ENCODE measurements at regions not wholly inside any gene's neighbourhood (a gene's known extent, or its start where the extent isn't known, plus 50 kb on each side); places are given as distances from the start of the nearest gene placed in this dataset.

GRCh38 chr12:89965993-89966392, 257.4 kb upstream of the ATP2B1 start:
- H3F3A ChIP-seq (ENCODE audit: insufficient read depth, low read length, poor library complexity, severe bottlenecking): no peaks in the 10 kb centered on the region
- H2AFZ ChIP-seq (ENCODE audit: low read depth, low read length): no peak overlapping the region
- TF ChIP-seq POLR2AphosphoS5 (IDR thresholded peaks at IDR 0.05) (no peak), EP300 (conservative IDR thresholded peaks at IDR 0.05; ENCODE audit: poor library complexity, severe bottlenecking) (no peak), RAD21 (conservative IDR thresholded peaks at IDR 0.05) (no peak), EZH2 (IDR thresholded peaks at IDR 0.05; ENCODE audit: borderline replicate concordance, insufficient read depth, low read length, poor library complexity, severe bottlenecking) (no peak), MXI1 (conservative IDR thresholded peaks at IDR 0.05; ENCODE audit: poor library complexity, severe bottlenecking) (no peak), CTCF (IDR thresholded peaks at IDR 0.05; ENCODE audit: poor library complexity, severe bottlenecking) (no peak), TAF1 (IDR thresholded peaks at IDR 0.05; ENCODE audit: low read depth) (no peak), SMC3 (conservative IDR thresholded peaks at IDR 0.05; ENCODE audit: poor library complexity) (no peak)
- TF ChIP-seq, protein P1, sequence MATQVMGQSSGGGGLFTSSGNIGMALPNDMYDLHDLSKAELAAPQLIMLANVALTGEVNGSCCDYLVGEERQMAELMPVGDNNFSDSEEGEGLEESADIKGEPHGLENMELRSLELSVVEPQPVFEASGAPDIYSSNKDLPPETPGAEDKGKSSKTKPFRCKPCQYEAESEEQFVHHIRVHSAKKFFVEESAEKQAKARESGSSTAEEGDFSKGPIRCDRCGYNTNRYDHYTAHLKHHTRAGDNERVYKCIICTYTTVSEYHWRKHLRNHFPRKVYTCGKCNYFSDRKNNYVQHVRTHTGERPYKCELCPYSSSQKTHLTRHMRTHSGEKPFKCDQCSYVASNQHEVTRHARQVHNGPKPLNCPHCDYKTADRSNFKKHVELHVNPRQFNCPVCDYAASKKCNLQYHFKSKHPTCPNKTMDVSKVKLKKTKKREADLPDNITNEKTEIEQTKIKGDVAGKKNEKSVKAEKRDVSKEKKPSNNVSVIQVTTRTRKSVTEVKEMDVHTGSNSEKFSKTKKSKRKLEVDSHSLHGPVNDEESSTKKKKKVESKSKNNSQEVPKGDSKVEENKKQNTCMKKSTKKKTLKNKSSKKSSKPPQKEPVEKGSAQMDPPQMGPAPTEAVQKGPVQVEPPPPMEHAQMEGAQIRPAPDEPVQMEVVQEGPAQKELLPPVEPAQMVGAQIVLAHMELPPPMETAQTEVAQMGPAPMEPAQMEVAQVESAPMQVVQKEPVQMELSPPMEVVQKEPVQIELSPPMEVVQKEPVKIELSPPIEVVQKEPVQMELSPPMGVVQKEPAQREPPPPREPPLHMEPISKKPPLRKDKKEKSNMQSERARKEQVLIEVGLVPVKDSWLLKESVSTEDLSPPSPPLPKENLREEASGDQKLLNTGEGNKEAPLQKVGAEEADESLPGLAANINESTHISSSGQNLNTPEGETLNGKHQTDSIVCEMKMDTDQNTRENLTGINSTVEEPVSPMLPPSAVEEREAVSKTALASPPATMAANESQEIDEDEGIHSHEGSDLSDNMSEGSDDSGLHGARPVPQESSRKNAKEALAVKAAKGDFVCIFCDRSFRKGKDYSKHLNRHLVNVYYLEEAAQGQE (IDR thresholded peaks at IDR 0.05; ENCODE audit: borderline replicate concordance): no peak
- no peak overlapping the region for H3K4me2 ChIP-seq (ENCODE audit: low read length)
- H4K20me1 ChIP-seq (ENCODE audit: insufficient read depth): no peaks in the 10 kb centered on the region
- no peaks in the 10 kb centered on the region for H3K27me3 ChIP-seq (ENCODE audit: insufficient read depth, low read depth, low read length)
- no peaks in the 10 kb centered on the region for H3K36me3 ChIP-seq (ENCODE audit: insufficient read depth, low read length)
- H3K4me3 ChIP-seq (ENCODE audit: low read length): no peak overlapping the region
- H3K79me2 ChIP-seq (replicated peaks; ENCODE audit: insufficient read depth, low read length): no peaks in the 10 kb centered on the region
- no peaks in the 10 kb centered on the region for H3K9me2 ChIP-seq (ENCODE audit: insufficient read depth, low read length)
- no peak overlapping the region for H3K9ac ChIP-seq (ENCODE audit: low read length)
- no peak overlapping the region for H3K27ac ChIP-seq (ENCODE audit: low read length)
- H3K9me3 ChIP-seq (ENCODE audit: low read length): no peaks in the 10 kb centered on the region

- Histone ChIP-seq H3K9ac (ENCODE audit: low read length) (no peak overlapping the region), H3K27ac (ENCODE audit: low read length) (no peak overlapping the region), H4K20me1 (ENCODE audit: insufficient read depth) (no peaks in the 10 kb centered on the region), H3K4me3 (ENCODE audit: low read length) (no peak overlapping the region), H2AFZ (ENCODE audit: low read depth, low read length) (no peak overlapping the region), H3F3A (ENCODE audit: insufficient read depth, low read length, poor library complexity, severe bottlenecking) (no peaks in the 10 kb centered on the region), H3K79me2 (replicated peaks; ENCODE audit: insufficient read depth, low read length) (no peaks in the 10 kb centered on the region), H3K9me3 (ENCODE audit: low read length) (no peaks in the 10 kb centered on the region), H3K4me2 (ENCODE audit: low read length) (no peak overlapping the region), H3K9me2 (ENCODE audit: insufficient read depth, low read length) (no peaks in the 10 kb centered on the region), H3K36me3 (ENCODE audit: insufficient read depth, low read length) (no peaks in the 10 kb centered on the region), H3K27me3 (ENCODE audit: insufficient read depth, low read depth, low read length) (no peaks in the 10 kb centered on the region)
- TF ChIP-seq, protein P1 (IDR thresholded peaks at IDR 0.05; ENCODE audit: borderline replicate concordance): no peak
- no peak for TF ChIP-seq CTCF (IDR thresholded peaks at IDR 0.05; ENCODE audit: poor library complexity, severe bottlenecking)
- TF ChIP-seq POLR2AphosphoS5 (IDR thresholded peaks at IDR 0.05): no peak
- TF ChIP-seq EP300 (conservative IDR thresholded peaks at IDR 0.05; ENCODE audit: poor library complexity, severe bottlenecking): no peak
- no peak for TF ChIP-seq MXI1 (conservative IDR thresholded peaks at IDR 0.05; ENCODE audit: poor library complexity, severe bottlenecking)
- TF ChIP-seq EZH2 (IDR thresholded peaks at IDR 0.05; ENCODE audit: borderline replicate concordance, insufficient read depth, low read length, poor library complexity, severe bottlenecking): no peak
- no peak for TF ChIP-seq SMC3 (conservative IDR thresholded peaks at IDR 0.05; ENCODE audit: poor library complexity)
- TF ChIP-seq TAF1 (IDR thresholded peaks at IDR 0.05; ENCODE audit: low read depth): no peak
Observed at GRCh38 chr12:89962648-89963047, 254.0 kb upstream of the ATP2B1 start.

All from neural cell (in vitro differentiated cells).